SH-SY5Y (cell line): ENCODE measurements at regions not wholly inside any gene's neighbourhood (a gene's known extent, or its start where the extent isn't known, plus 50 kb on each side); places are given as distances from the start of the nearest gene placed in this dataset.

ENCODE experiments used
- GATA2 ChIP-seq: IDR thresholded peaks from 2 replicates; pipeline ENCODE4 v1.6.1; 2011; ENCODE audit warnings: mild to moderate bottlenecking, low read depth, low read length
- GATA3 ChIP-seq: IDR thresholded peaks from 2 replicates; pipeline ENCODE4 v1.6.1; 2011; ENCODE audit warnings: low read depth, mild to moderate bottlenecking, low read length, moderate library complexity

DNA sequence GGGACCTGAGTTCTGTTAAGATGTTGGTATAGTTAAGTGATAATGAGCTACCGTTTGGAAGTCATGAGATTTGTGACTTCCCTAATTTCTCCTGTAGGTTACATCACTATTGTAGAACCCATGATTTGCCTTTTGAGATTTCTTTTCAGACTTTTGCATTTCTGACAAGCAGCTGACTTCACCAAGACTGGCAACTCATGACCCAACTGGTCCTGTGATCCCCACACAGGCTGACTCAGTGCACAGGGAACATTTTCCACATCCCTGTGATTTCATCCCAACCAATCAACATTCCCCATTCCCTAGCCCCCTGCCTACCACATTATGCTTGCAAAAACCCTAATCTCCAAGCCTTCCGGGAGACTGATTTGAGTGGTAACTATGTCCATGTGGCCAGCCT lies 242.1 kb upstream of the PDZRN3 start:
- TF ChIP-seq GATA2 (no peak), GATA3 (no peak)
